GM12872 (cell line): ENCODE measurements at regions not wholly inside any gene's neighbourhood (a gene's known extent, or its start where the extent isn't known, plus 50 kb on each side); places are given as distances from the start of the nearest gene placed in this dataset.

Experiments
- CTCF ChIP-seq: IDR thresholded peaks from 3 replicates; pipeline ENCODE4 v1.5.1; 2011; ENCODE audit warnings: low read depth, mild to moderate bottlenecking, low read length, moderate library complexity; ENCODE audit not compliant: insufficient read depth

- no peak for TF ChIP-seq CTCF
Observed at GRCh38 chr16:64121473-64121872, 1000.4 kb downstream of the CDH11 start.

- no peak for TF ChIP-seq CTCF
Observed at GRCh38 chr16:64116151-64116550, 1005.7 kb downstream of the CDH11 start.

DNA sequence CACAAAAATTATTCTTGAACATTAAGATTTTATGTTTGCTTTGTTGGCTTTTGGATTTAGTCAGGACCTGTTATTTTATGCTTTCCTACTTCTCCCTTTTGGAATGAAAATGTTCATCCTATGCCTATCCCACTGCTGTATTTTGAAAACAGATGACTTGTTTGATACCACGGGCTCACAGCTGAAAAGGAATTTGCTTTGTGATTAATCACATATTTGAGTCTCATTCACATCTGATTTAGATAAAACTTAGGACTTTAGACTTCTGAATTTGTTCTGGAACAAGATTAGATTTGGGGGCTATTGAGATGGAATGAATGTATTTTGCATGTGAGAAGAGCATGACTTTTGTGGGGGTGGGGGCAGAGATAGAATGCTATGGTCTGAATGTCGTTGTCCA lies 1012.6 kb downstream of the CDH11 start:
- no peak for TF ChIP-seq CTCF

- TF ChIP-seq CTCF = no peak
Observed at GRCh38 chr16:64102654-64103053, 1019.2 kb downstream of the CDH11 start.

- no peak for TF ChIP-seq CTCF
Observed at GRCh38 chr16:64098451-64098850, 1023.4 kb downstream of the CDH11 start.

GRCh38 chr16:64096689-64097088 lies 1025.2 kb downstream of the CDH11 start:
- TF ChIP-seq CTCF = no peak

- TF ChIP-seq CTCF = no peak
Observed at GRCh38 chr16:64094992-64095634, 1026.8 kb downstream of the CDH11 start.
